ENCODE measurements at regions not wholly inside any gene's neighbourhood (a gene's known extent, or its start where the extent isn't known, plus 50 kb on each side); places are given as distances from the start of the nearest gene placed in this dataset.
"Not testable (repeated sequence)": the region's sequence is repeated elsewhere in the genome, so short reads cannot be mapped to it uniquely, and the experiment has no call there.

GRCh38 chr4:156298230-156298629 lies 344.6 kb upstream of the CTSO start:
- no peaks in the 10 kb centered on the region for H3K9me3 ChIP-seq (ENCODE audit: control insufficient read depth, low read depth, low read length)
- no peaks in the 10 kb centered on the region for H3K27me3 ChIP-seq (ENCODE audit: control insufficient read depth, insufficient read depth, low read length)
- H3K27ac ChIP-seq (ENCODE audit: low read length): no peak overlapping the region
- no peaks in the 10 kb centered on the region for H3K36me3 ChIP-seq (ENCODE audit: control insufficient read depth, insufficient read depth, low read length)
- no peaks in the 10 kb centered on the region for H3K4me1 ChIP-seq (ENCODE audit: control insufficient read depth, insufficient read depth, low read length)
- H3K4me3 ChIP-seq (ENCODE audit: low read length): no peak overlapping the region
- DNase-seq: peak; percentile 29 to 53

DNA sequence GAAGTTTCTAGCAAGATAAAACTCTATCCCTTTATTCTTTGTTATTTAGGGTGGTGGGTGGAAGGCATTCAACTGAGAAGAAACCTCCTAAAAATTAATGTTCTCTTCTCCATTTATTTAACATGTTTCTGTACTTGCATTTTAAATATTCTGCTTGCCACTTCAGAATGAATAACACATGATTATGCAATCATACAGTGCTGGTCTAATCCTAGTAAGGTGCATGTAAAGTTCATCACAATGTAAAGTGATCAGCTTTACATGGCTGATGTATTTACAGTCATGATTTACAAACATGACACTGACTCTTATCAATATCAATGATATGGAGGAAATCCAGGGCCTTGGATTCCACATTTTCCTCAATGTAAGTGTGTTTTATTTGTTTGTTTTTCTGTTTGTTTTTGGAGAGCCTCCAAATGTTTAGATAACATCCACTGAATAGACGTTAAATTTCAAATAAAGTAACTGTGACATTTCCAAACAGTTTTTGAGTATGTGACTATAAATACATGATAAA lies 342.1 kb upstream of the CTSO start:
- DNase-seq: no peak
- WGBS (ENCODE audit: insufficient coverage, low lambda C conversion rate): 60% methylated on average over 1 of the region's 1 CpG

DNA sequence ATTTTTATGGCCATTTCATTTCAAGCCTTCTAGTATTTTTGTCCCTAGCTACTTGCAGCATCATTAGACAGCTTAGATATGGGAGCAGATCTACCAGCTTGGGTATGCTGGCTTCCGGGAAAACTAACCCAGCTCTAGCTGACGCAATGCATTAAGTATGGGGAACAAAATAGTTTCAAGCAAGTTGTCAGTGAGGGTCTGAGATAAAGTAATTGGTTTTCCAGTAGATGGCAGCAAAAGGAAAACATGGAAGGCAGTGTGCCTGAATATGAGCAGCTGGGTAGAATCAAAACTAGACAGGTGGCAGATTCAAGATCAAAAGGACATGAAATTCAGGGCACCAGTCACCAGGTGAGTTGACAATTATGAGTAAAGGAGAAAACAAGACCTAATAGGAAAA lies 340.9 kb upstream of the CTSO start:
- Histone ChIP-seq H3K27me3 (ENCODE audit: control insufficient read depth, insufficient read depth, low read length) (no peaks in the 10 kb centered on the region), H3K4me1 (ENCODE audit: control insufficient read depth, insufficient read depth, low read length) (no peaks in the 10 kb centered on the region), H3K9me3 (ENCODE audit: control insufficient read depth, low read depth, low read length) (no peaks in the 10 kb centered on the region), H3K36me3 (ENCODE audit: control insufficient read depth, insufficient read depth, low read length) (no peaks in the 10 kb centered on the region), H3K27ac (ENCODE audit: low read length) (no peak overlapping the region), H3K4me3 (ENCODE audit: low read length) (no peak overlapping the region)
- WGBS (ENCODE audit: insufficient coverage, low lambda C conversion rate): no CpG with 5 or more reads among the region's 2 CpGs
- peak in 1 of 2 donors; percentile 20 for DNase-seq

More for the DNA sequence above, 342.1 kb upstream of the CTSO start:
- no peaks in the 10 kb centered on the region for H3K9me3 ChIP-seq (ENCODE audit: control insufficient read depth, low read depth, low read length)
- no peaks in the 10 kb centered on the region for H3K27me3 ChIP-seq (ENCODE audit: control insufficient read depth, insufficient read depth, low read length)
- H3K4me1 ChIP-seq (ENCODE audit: control insufficient read depth, insufficient read depth, low read length): no peaks in the 10 kb centered on the region
- no peak overlapping the region for H3K4me3 ChIP-seq (ENCODE audit: low read length)
- H3K27ac ChIP-seq (ENCODE audit: low read length): no peak overlapping the region
- H3K36me3 ChIP-seq (ENCODE audit: control insufficient read depth, insufficient read depth, low read length): no peaks in the 10 kb centered on the region

DNA sequence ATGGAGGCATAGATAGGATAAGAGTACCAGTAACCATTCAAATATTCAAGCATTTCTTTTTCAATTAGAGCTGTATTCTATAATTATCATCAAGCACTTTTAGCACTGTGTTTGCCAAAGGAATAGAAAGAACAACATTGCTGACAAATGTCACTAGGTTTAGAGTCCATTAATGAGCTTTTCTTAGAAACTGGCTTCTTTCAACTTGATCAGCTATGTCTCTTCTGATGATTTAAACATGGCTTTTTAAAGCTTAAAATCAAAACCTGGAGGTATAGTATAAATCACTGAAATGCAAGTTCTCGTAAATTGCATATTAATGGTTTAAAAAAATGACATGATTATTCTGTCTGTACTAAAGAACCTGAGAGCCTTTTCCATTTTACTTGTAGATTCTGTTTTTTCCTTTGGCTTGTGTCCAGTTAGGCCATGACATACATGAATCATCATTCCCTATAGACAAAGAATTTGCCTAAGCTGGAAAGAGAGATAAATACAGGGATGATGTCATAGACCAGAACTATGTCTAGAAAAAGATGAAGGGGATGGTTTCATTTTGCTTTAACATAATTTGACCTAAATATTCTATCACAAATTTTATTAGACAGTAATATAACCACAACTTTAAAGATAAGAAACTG lies 340.1 kb upstream of the CTSO start:
- no peaks in the 10 kb centered on the region for H3K27me3 ChIP-seq (ENCODE audit: control insufficient read depth, insufficient read depth, low read length)
- DNase-seq: no peak
- no peaks in the 10 kb centered on the region for H3K4me1 ChIP-seq (ENCODE audit: control insufficient read depth, insufficient read depth, low read length)
- no peak overlapping the region for H3K27ac ChIP-seq (ENCODE audit: low read length)
- H3K9me3 ChIP-seq (ENCODE audit: control insufficient read depth, low read depth, low read length): no peaks in the 10 kb centered on the region
- no CpG with 5 or more reads among the region's 1 CpG for WGBS (ENCODE audit: insufficient coverage, low lambda C conversion rate)
- no peaks in the 10 kb centered on the region for H3K36me3 ChIP-seq (ENCODE audit: control insufficient read depth, insufficient read depth, low read length)
- H3K4me3 ChIP-seq (ENCODE audit: low read length): no peak overlapping the region

- no peaks in the 10 kb centered on the region for H3K27me3 ChIP-seq (ENCODE audit: control insufficient read depth, insufficient read depth, low read length)
- no peaks in the 10 kb centered on the region for H3K4me1 ChIP-seq (ENCODE audit: control insufficient read depth, insufficient read depth, low read length)
- WGBS (ENCODE audit: insufficient coverage, low lambda C conversion rate): 0% methylated on average over 1 of the region's 1 CpG
- H3K36me3 ChIP-seq (ENCODE audit: control insufficient read depth, insufficient read depth, low read length): no peaks in the 10 kb centered on the region
- H3K4me3 ChIP-seq (ENCODE audit: low read length): no peak overlapping the region
- DNase-seq: no peak
- no peaks in the 10 kb centered on the region for H3K9me3 ChIP-seq (ENCODE audit: control insufficient read depth, low read depth, low read length)
- no peak overlapping the region for H3K27ac ChIP-seq (ENCODE audit: low read length)
These were observed 337.7 kb upstream of the CTSO start for GRCh38 chr4:156291317-156291716.

GRCh38 chr4:156290811-156291210 lies 337.1 kb upstream of the CTSO start:
- Histone ChIP-seq H3K4me1 (ENCODE audit: control insufficient read depth, insufficient read depth, low read length) (no peaks in the 10 kb centered on the region), H3K27me3 (ENCODE audit: control insufficient read depth, insufficient read depth, low read length) (no peaks in the 10 kb centered on the region), H3K4me3 (ENCODE audit: low read length) (no peak overlapping the region), H3K9me3 (ENCODE audit: control insufficient read depth, low read depth, low read length) (no peaks in the 10 kb centered on the region), H3K27ac (ENCODE audit: low read length) (no peak overlapping the region), H3K36me3 (ENCODE audit: control insufficient read depth, insufficient read depth, low read length) (no peaks in the 10 kb centered on the region)
- 86% methylated on average over 1 of the region's 2 CpGs for WGBS (ENCODE audit: insufficient coverage, low lambda C conversion rate)
- no peak for DNase-seq

DNA sequence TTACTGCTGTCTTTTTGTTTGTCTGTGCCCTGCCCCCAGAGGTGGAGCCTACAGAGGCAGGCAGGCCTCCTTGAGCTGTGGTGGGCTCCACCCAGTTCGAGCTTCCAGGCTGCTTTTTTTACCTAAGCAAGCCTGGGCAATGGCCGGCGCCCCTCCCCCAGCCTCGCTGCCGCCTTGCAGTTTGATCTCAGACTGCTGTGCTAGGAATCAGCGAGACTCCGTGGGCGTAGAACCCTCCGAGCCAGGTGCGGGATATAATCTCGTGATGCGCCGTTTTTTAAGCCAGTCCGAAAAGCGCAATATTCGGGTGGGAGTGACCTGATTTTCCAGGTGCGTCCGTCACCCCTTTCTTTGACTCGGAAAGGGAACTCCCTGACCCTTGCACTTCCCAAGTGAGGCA lies 336.4 kb upstream of the CTSO start:
- not testable (repeated sequence) for H3K27me3 ChIP-seq (ENCODE audit: control insufficient read depth, insufficient read depth, low read length); H3K36me3 ChIP-seq (ENCODE audit: control insufficient read depth, insufficient read depth, low read length); DNase-seq; H3K27ac ChIP-seq (ENCODE audit: low read length); H3K4me1 ChIP-seq (ENCODE audit: control insufficient read depth, insufficient read depth, low read length); H3K4me3 ChIP-seq (ENCODE audit: low read length); H3K9me3 ChIP-seq (ENCODE audit: control insufficient read depth, low read depth, low read length)
- WGBS (ENCODE audit: insufficient coverage, low lambda C conversion rate): no CpG with 5 or more reads among the region's 19 CpGs

DNA sequence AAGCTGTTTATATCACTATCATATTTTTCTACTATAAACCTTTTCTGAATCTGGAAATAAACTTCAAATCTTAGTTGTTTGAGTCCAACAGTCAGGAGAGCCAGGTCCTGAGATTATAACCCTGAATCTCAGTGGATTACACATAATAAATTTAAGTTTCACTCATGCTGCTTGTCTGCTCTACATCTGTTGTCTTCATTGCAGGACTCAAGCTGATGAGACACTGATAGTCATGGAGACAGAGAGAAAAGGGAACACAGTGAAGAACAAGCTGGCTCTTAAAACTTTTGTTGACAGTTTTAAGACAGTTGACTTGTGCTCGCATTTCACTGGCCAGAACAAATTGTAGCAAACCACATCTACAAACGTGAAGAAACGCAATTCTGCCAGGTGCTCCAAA lies 327.0 kb upstream of the CTSO start:
- no peak for DNase-seq
- H3K27me3 ChIP-seq (ENCODE audit: control insufficient read depth, insufficient read depth, low read length): no peaks in the 10 kb centered on the region
- no peaks in the 10 kb centered on the region for H3K9me3 ChIP-seq (ENCODE audit: control insufficient read depth, low read depth, low read length)
- no peaks in the 10 kb centered on the region for H3K4me1 ChIP-seq (ENCODE audit: control insufficient read depth, insufficient read depth, low read length)
- H3K36me3 ChIP-seq (ENCODE audit: control insufficient read depth, insufficient read depth, low read length): no peaks in the 10 kb centered on the region
- 70% methylated on average over 2 of the region's 3 CpGs for WGBS (ENCODE audit: insufficient coverage, low lambda C conversion rate)
- H3K27ac ChIP-seq (ENCODE audit: low read length): no peak overlapping the region
- H3K4me3 ChIP-seq (ENCODE audit: low read length): no peak overlapping the region

DNA sequence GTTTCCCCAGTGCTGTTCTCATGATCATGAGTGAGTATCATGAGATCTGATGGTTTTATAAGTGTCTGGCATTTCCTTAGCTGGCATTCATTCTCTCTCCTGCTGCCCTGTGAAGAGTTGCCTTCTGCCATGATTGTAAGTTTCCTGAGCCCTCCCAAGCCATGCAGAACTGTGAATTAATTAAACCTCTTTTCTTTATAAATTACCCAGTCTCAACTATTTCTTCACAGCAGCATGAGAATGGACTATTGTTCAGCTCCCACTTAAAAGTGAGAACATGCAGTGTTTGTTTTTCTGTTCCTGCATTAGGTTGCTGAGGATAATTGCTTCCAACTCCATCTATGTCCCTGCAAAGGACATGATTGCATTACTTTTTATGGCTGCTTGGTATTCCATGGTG lies 311.7 kb upstream of the CTSO start:
- Histone ChIP-seq H3K9me3 (ENCODE audit: control insufficient read depth, low read depth, low read length) (no peaks in the 10 kb centered on the region), H3K36me3 (ENCODE audit: control insufficient read depth, insufficient read depth, low read length) (no peaks in the 10 kb centered on the region), H3K27ac (ENCODE audit: low read length) (no peak overlapping the region), H3K4me3 (ENCODE audit: low read length) (no peak overlapping the region), H3K27me3 (ENCODE audit: control insufficient read depth, insufficient read depth, low read length) (no peaks in the 10 kb centered on the region), H3K4me1 (ENCODE audit: control insufficient read depth, insufficient read depth, low read length) (no peaks in the 10 kb centered on the region)
- DNase-seq: no peak

DNA sequence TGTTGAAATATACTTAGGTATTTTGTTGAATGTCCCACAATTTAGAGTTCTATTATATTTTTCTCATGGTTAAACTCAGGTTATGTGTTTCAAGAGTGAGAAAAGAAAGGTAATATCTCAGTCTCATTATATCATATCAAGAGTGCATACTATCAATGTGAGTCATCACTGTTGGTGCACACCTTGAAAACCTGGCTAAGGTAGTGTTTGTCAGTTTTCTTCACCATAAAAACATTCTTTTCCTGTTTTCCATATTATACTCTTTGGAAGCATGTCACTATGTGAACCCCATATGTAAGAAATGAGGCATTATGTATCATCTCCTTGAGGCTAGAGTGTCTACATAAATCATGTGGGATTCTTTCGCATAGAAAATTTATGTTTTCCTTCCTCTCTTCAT lies 307.6 kb upstream of the CTSO start:
- 93% methylated on average over 1 of the region's 1 CpG for WGBS (ENCODE audit: insufficient coverage, low lambda C conversion rate)
- Histone ChIP-seq H3K27me3 (ENCODE audit: control insufficient read depth, insufficient read depth, low read length) (no peaks in the 10 kb centered on the region), H3K27ac (ENCODE audit: low read length) (no peak overlapping the region), H3K36me3 (ENCODE audit: control insufficient read depth, insufficient read depth, low read length) (no peaks in the 10 kb centered on the region), H3K4me3 (ENCODE audit: low read length) (no peak overlapping the region), H3K9me3 (ENCODE audit: control insufficient read depth, low read depth, low read length) (no peaks in the 10 kb centered on the region), H3K4me1 (ENCODE audit: control insufficient read depth, insufficient read depth, low read length) (no peaks in the 10 kb centered on the region)
- DNase-seq: no peak

DNA sequence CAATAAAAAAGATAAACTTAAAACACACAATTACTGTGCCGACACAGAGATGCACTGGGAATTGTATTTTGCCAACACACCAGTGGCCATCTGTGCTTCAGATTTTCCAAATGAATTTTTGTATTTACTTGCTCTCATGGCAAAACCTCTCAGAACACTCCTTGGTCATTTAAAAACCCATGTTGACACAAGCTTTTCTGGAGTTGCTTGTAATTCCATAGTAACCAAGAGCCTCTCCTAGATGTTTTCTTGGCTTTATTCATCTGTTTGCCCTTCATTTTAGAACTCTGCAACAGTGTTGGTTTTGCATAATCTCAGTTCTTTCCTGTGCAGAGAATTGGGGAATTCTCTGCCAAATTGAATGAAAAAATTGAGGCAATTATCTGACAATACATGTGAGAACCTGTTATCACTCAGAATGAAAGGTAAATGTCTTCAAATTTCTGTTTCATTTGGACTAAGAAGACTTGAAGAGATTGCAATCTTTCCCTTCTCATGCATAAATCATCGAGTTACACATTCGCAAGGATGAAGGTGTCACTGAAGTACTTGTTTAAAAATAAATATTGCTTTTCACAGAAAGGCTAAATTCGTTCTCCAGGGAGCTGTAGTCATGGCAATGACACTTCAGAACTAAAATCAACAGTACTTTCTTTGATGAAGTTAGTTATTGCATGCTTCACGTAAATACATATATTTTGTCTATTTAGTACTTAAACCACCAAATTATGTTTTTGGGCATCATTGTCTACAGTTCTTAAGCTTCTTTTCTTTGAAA lies 301.8 kb upstream of the CTSO start:
- WGBS (ENCODE audit: insufficient coverage, low lambda C conversion rate): 60% methylated on average over 1 of the region's 5 CpGs
- H3K27me3 ChIP-seq (ENCODE audit: control insufficient read depth, insufficient read depth, low read length): no peaks in the 10 kb centered on the region
- no peaks in the 10 kb centered on the region for H3K9me3 ChIP-seq (ENCODE audit: control insufficient read depth, low read depth, low read length)
- H3K4me1 ChIP-seq (ENCODE audit: control insufficient read depth, insufficient read depth, low read length): no peaks in the 10 kb centered on the region
- no peaks in the 10 kb centered on the region for H3K36me3 ChIP-seq (ENCODE audit: control insufficient read depth, insufficient read depth, low read length)
- no peak overlapping the region for H3K27ac ChIP-seq (ENCODE audit: low read length)
- H3K4me3 ChIP-seq (ENCODE audit: low read length): no peak overlapping the region
- no peak for DNase-seq

Measured in large intestine (tissue), 3 donors.